Middle frontal gyrus (tissue), 1 donor: ENCODE measurements at regions not wholly inside any gene's neighbourhood (a gene's known extent, or its start where the extent isn't known, plus 50 kb on each side); places are given as distances from the start of the nearest gene placed in this dataset.
"Not testable (repeated sequence)": the region's sequence is repeated elsewhere in the genome, so short reads cannot be mapped to it uniquely, and the experiment has no call there.

ENCODE experiments used
- DNase-seq: peaks from one replicate; pipeline ENCODE4 v3.0.0-alpha.2; 2015; ENCODE audit warnings: low spot score; ENCODE audit errors: extremely low spot score

- DNase-seq: no peak
Observed at GRCh38 chr6:170198298-170198697, 92.6 kb downstream of the DLL1 start.

GRCh38 chr6:170193326-170193821 is 97.5 kb downstream of the DLL1 start:
- DNase-seq: no peak

GRCh38 chr6:170192905-170193304 is 98.0 kb downstream of the DLL1 start:
- no peak for DNase-seq

GRCh38 chr6:170192101-170192500 is 98.8 kb downstream of the DLL1 start:
- not testable (repeated sequence) for DNase-seq

- DNase-seq: no peak
Observed at GRCh38 chr6:170190046-170190445, 100.8 kb downstream of the DLL1 start.

- DNase-seq: no peak
Observed at GRCh38 chr6:170189236-170189635, 101.6 kb downstream of the DLL1 start.

- no peak for DNase-seq
Observed at GRCh38 chr6:170188571-170189001, 102.3 kb downstream of the DLL1 start.

- DNase-seq: no peak
Observed at GRCh38 chr6:170187669-170188566, 103.0 kb downstream of the DLL1 start.

GRCh38 chr6:170186941-170187668 is 103.8 kb downstream of the DLL1 start:
- no peak for DNase-seq

GRCh38 chr6:170186006-170186935 is 104.6 kb downstream of the DLL1 start:
- no peak for DNase-seq

GRCh38 chr6:170185175-170185978 is 105.5 kb downstream of the DLL1 start:
- no peak for DNase-seq

GRCh38 chr6:170184316-170184715 is 106.6 kb downstream of the DLL1 start:
- DNase-seq: no peak

GRCh38 chr6:170183521-170183920 is 107.4 kb downstream of the DLL1 start:
- DNase-seq: no peak

- DNase-seq: no peak
Observed at GRCh38 chr6:170182781-170183120, 108.1 kb downstream of the DLL1 start.

GRCh38 chr6:170182093-170182780 is 108.6 kb downstream of the DLL1 start:
- DNase-seq: no peak

GRCh38 chr6:170181338-170181690 is 109.6 kb downstream of the DLL1 start:
- DNase-seq: no peak

GRCh38 chr6:170180671-170181337 is 110.1 kb downstream of the DLL1 start:
- DNase-seq: no peak

GRCh38 chr6:170179616-170180324 is 111.1 kb downstream of the DLL1 start:
- no peak for DNase-seq
